ENCODE measurements at regions not wholly inside any gene's neighbourhood (a gene's known extent, or its start where the extent isn't known, plus 50 kb on each side); places are given as distances from the start of the nearest gene placed in this dataset.
"Not testable (repeated sequence)": the region's sequence is repeated elsewhere in the genome, so short reads cannot be mapped to it uniquely, and the experiment has no call there.

DNA sequence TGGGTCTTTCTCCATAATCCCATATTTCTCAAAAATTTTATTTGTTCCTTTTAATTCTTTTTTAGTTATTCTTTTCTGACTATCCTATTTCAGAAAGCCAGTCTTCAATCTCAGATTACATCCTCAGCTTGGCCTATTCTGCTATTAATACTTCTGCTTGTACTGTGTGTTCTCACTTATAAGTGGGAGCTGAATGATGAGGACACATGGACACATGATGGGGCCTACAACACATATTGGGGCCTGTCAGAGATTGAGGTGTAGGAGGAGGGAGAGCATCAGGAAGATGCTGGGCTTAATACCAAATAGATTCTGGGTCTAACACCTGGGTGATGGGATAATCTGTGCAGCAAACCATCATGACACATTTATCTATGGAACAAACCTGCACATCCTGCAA, 82.3 kb downstream of the MAGEE1 start:
- DNase-seq = no peak

- no peak for DNase-seq
Measured at GRCh38 chrX:76517544-76517943, 90.0 kb downstream of the MAGEE1 start.

DNA sequence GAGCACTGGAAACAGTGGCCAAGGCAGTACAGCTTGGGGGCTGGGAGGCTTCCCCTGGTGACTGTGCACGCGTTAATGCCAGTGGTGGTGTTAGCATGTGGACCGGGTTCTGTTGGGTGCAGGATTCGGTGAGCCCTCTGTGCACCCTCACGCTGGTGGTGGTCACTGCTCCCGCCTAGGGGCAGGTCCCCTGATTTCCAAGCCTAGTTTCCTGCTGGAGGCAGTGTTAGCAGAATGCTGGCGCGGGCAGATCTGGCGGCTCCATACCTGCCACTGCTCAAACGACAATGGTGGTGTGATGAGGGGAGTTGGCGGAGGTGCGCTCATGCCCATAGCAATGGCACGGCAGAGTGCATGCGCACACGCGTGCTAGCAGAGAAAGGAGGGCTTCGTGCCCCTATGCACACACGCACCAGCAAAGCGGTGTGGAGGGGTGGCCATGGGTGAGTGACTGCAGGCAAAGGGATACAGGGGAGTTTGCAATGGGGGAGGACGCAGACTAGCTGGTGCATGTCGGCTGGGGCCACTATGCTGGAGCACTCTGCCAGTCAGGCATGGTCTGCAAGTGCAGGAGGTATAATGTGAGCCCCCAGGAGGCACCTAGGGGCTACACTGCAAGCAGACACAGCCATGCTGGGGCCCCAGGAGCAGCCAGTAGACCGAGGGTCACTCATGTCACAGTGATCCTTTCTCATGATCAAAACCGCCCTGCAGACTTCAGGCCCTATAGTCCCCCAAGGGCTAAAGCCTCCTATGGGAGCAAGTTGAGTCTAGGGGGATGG, 93.0 kb downstream of the MAGEE1 start:
- DNase-seq = no peak

- not testable (repeated sequence) for DNase-seq
Measured at GRCh38 chrX:76535675-76536074, 108.2 kb downstream of the MAGEE1 start.

DNA sequence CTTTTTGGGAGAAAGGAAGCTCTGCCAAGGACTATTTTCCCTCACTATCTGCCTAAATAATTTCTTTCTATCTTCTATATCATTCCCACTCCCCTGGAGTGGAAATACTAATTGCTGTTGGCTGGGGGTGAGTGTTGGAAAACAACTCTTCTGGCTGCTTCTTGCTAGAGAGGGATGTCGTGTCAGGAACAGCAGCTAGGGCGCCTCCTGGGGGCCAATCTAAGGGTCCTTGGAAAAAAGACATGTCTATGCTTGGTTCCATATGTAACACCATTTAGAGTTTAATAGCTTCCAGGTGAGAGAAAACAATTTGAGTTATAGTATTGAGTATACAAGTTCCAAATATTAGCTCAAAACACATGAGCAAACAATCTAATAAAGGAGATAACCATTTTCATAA, 111.3 kb downstream of the MAGEE1 start:
- DNase-seq = no peak

DNA sequence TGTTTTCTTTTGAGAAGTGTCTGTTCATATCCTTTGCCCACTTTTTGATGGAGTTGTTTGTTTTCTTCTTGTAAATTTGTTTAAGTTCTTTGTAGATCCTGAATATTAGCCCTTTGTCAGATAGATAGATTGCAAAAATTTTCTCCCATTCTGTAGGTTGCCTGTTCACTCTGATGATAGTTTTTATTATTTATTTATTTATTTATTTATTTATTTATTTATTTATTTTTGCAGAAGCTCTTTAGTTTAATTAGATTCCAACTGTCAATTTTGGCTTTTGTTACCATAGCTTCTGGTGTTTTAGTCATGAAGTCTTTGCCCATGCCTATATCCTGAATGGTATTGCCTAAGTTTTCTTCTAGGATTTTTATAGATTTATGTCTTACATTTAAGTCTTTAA, 115.9 kb downstream of the MAGEE1 start:
- DNase-seq = not testable (repeated sequence)

DNA sequence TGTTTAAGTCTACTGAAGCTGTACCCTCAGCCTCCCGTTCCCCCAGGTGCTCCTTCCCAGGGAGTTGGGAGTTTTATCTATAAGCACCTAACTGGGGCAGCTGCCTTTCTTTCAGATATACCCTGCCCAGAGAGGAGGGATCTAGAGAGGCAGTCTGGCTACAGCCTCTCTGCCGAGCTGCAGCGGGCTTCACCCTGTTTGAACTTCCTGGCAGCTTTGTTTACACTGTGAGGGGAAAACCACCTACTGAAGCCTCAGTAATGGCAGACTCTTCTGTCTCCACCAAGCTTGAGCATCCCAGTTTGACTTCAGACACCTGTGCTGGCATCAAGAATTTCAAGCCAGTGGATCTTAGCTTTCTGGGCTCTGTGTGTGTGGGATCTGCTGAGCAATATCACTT, 122.5 kb downstream of the MAGEE1 start:
- DNase-seq = no peak

DNA sequence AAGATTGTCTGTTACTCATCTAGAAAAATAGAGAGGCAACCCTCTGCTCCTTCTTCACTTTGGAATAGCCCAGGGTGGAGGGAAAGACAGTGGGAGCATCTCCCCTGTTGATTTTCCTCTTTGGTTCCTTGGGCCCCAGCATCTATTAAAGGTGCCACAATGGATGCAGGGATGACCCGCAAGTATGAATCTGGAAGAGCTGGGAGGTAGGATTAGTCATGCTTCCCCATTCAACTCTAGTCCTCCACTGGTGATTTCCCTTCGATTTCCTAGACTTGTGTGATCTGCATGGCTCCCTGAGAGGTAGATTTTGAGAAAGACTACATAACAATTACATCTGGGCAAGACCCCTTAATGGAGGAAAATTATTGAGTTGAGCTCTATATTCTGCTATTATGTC, 127.8 kb downstream of the MAGEE1 start:
- DNase-seq = no peak

GRCh38 chrX:76555816-76556215, 128.3 kb downstream of the MAGEE1 start:
- DNase-seq = peak; percentile 18

DNA sequence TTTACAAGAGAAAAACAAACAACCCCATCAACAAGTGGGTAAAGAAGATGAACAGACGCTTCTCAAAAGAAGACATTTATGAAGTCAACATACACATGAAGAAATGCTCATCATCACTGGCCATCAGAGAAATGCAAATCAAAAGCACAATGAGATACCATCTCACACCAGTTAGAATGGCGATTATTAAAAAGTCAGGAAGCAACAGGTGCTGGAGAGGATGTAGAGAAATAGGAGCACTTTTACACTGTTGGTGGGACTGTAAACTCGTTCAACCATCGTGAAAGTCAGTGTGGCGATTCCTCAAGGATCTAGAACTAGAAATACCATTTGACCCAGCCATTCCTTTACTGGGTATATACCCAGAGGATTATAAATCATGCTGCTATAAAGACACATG, 137.3 kb downstream of the MAGEE1 start:
- DNase-seq = not testable (repeated sequence)

GRCh38 chrX:76605390-76605789, 177.9 kb downstream of the MAGEE1 start:
- no peak for DNase-seq

DNA sequence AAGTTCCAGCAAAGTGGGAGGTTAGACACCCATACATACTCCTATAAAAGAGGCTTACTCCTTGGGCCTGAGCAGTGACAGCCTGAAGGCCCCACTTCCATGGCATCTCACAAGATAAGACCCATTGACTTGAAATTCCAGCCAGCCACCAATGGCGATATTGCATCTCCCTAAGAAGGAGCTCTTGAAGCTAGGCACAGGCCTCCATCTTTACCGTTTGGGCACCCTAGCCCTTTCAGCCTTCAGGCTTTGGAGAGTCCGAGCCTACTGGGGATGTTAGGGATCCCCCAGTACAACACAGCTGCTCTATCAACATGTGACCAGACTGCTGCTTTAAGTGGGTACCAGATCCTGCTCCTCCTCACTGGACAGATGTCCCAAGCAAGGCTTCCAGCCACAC, 189.5 kb downstream of the MAGEE1 start:
- DNase-seq = no peak

GRCh38 chrX:76643590-76643989, 216.1 kb downstream of the MAGEE1 start:
- no peak for DNase-seq

DNA sequence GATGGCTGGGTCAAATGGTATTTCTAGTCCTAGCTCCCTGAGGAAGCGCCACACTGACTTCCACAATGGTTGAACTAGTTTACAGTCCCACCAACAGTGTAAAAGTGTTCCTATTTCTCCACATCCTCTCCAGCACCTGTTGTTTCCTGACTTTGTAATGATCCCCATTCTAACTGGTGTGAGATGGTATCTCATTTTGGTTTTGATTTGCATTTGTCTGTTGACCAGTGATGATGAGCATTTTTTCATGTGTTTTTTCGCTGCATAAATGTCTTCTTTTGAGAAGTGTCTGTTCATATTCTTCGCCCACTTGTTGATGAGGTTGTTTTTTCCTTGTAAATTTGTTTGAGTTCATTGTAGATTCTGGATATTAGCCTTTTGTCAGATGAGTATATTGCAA, 223.9 kb downstream of the MAGEE1 start:
- DNase-seq = not testable (repeated sequence)

GRCh38 chrX:76657499-76657898, 230.0 kb downstream of the MAGEE1 start:
- DNase-seq = no peak
